Choroid plexus epithelial cell (primary cell): ENCODE measurements at regions not wholly inside any gene's neighbourhood (a gene's known extent, or its start where the extent isn't known, plus 50 kb on each side); places are given as distances from the start of the nearest gene placed in this dataset.

ENCODE experiments used
- DNase-seq: peaks from one replicate; pipeline ENCODE4 v3.0.0-alpha.2; 2010; ENCODE audit warnings: low read depth
- H3K4me3 ChIP-seq: 2 replicates; pipeline ENCODE4 v1.5.1; 2011; ENCODE audit warnings: low read depth, mild to moderate bottlenecking, control low read depth, low read length, moderate library complexity
- CTCF ChIP-seq: conservative IDR thresholded peaks from 2 replicates; pipeline ENCODE4 v1.5.1; 2011; ENCODE audit warnings: low read depth, mild to moderate bottlenecking, control low read depth, inconsistent platforms, low read length, moderate library complexity

- H3K4me3 ChIP-seq, result no peak overlapping the region
- TF ChIP-seq CTCF, result no peak
- DNase-seq, result no peak
Measured at GRCh38 chr5:52342361-52342760, 445.4 kb upstream of the ITGA1 start.

GRCh38 chr5:52356311-52356918 lies 431.3 kb upstream of the ITGA1 start:
- peak; percentile 28 for DNase-seq
- peak; percentile 62 for TF ChIP-seq CTCF
- H3K4me3 ChIP-seq, result no peak overlapping the region

GRCh38 chr5:52359261-52359660 lies 428.5 kb upstream of the ITGA1 start:
- H3K4me3 ChIP-seq, result no peak overlapping the region
- no peak for DNase-seq
- TF ChIP-seq CTCF, result no peak

- H3K4me3 ChIP-seq, result no peak overlapping the region
- no peak for TF ChIP-seq CTCF
- no peak for DNase-seq
Measured at GRCh38 chr5:52360985-52361384, 426.7 kb upstream of the ITGA1 start.

- H3K4me3 ChIP-seq, result no peak overlapping the region
- DNase-seq, result no peak
- TF ChIP-seq CTCF, result no peak
Measured at GRCh38 chr5:52374286-52374685, 413.4 kb upstream of the ITGA1 start.

- no peak overlapping the region for H3K4me3 ChIP-seq
- no peak for DNase-seq
- no peak for TF ChIP-seq CTCF
Measured at GRCh38 chr5:52375969-52376368, 411.7 kb upstream of the ITGA1 start.

- no peak for DNase-seq
- no peak for TF ChIP-seq CTCF
- no peak overlapping the region for H3K4me3 ChIP-seq
Measured at GRCh38 chr5:52376592-52376991, 411.1 kb upstream of the ITGA1 start.
